H9 (cell line): ENCODE measurements at regions not wholly inside any gene's neighbourhood (a gene's known extent, or its start where the extent isn't known, plus 50 kb on each side); places are given as distances from the start of the nearest gene placed in this dataset.

Experiments
- DNase-seq: peaks from one replicate; pipeline ENCODE4 v3.0.0-alpha.2; 2017
- H2AFZ ChIP-seq: one replicate; pipeline ENCODE4 v1.6.1; 2013; ENCODE audit warnings: mild to moderate bottlenecking, low read length, control low read depth, moderate library complexity
- H2AK5ac ChIP-seq: 2 replicates; pipeline ENCODE4 v1.6.1; 2013; ENCODE audit warnings: low read length, control low read depth, mixed read lengths; ENCODE audit not compliant: insufficient read length
- H2BK120ac ChIP-seq: one replicate; pipeline ENCODE4 v1.6.1; 2013; ENCODE audit warnings: low read depth, mild to moderate bottlenecking, low read length, control low read depth, inconsistent platforms; ENCODE audit not compliant: poor library complexity, severe bottlenecking
- H2BK12ac ChIP-seq: 2 replicates; pipeline ENCODE4 v1.6.1; 2013; ENCODE audit warnings: low read length, control low read depth, mixed read lengths, low read depth; ENCODE audit not compliant: insufficient read length
- H2BK15ac ChIP-seq: 2 replicates; pipeline ENCODE4 v1.6.1; 2013; ENCODE audit warnings: low read depth, low read length, control low read depth
- H2BK20ac ChIP-seq: one replicate; pipeline ENCODE4 v1.6.1; 2013; ENCODE audit warnings: low read depth, mild to moderate bottlenecking, low read length, control low read depth, inconsistent platforms; ENCODE audit not compliant: poor library complexity, severe bottlenecking
- H2BK5ac ChIP-seq: 2 replicates; pipeline ENCODE4 v1.6.1; 2013; ENCODE audit warnings: low read length, control low read depth, mixed read lengths; ENCODE audit not compliant: insufficient read length
- H3K14ac ChIP-seq: 2 replicates; pipeline ENCODE4 v1.6.1; 2013; ENCODE audit warnings: low read length, control low read depth; ENCODE audit not compliant: insufficient read depth
- H3K18ac ChIP-seq: 2 replicates; pipeline ENCODE4 v1.6.1; 2013; ENCODE audit warnings: low read depth, mild to moderate bottlenecking, mixed read lengths, low read length, control low read depth; ENCODE audit not compliant: insufficient read length
- H3K23ac ChIP-seq: 2 replicates; pipeline ENCODE4 v1.6.1; 2013; ENCODE audit warnings: low read length, control low read depth, mixed read lengths, low read depth; ENCODE audit not compliant: insufficient read length
- H3K23me2 ChIP-seq: 2 replicates; pipeline ENCODE4 v1.6.1; 2013; ENCODE audit warnings: low read depth, mild to moderate bottlenecking, mixed read lengths, low read length, control low read depth; ENCODE audit not compliant: insufficient read length, poor library complexity, severe bottlenecking
- H3K27ac ChIP-seq: 2 replicates; pipeline ENCODE4 v1.5.1; 2013; ENCODE audit warnings: low read length, control low read depth, mixed read lengths, low read depth; ENCODE audit not compliant: insufficient read length
- H3K27me3 ChIP-seq: 2 replicates; pipeline ENCODE4 v1.6.1; 2013; ENCODE audit warnings: low read length, control low read depth, inconsistent platforms; ENCODE audit not compliant: insufficient read depth
- H3K4ac ChIP-seq: 2 replicates; pipeline ENCODE4 v1.6.1; 2013; ENCODE audit warnings: low read depth, mild to moderate bottlenecking, control low read depth, inconsistent platforms, low read length, moderate library complexity
- H3K4me1 ChIP-seq: 2 replicates; pipeline ENCODE4 v1.6.1; 2013; ENCODE audit warnings: low read length, control low read depth, inconsistent platforms; ENCODE audit not compliant: insufficient read depth
- H3K4me2 ChIP-seq: 2 replicates; pipeline ENCODE4 v1.6.1; 2013; ENCODE audit warnings: low read length, control low read depth, mixed read lengths; ENCODE audit not compliant: insufficient read length, insufficient read depth
- H3K56ac ChIP-seq: 2 replicates; pipeline ENCODE4 v1.6.1; 2013; ENCODE audit warnings: low read depth, mild to moderate bottlenecking, mixed read lengths, low read length, control low read depth; ENCODE audit not compliant: insufficient read length
- H3K79me1 ChIP-seq: 2 replicates; pipeline ENCODE4 v1.6.1; 2013; ENCODE audit warnings: low read depth, mild to moderate bottlenecking, moderate library complexity, low read length, control low read depth, inconsistent platforms; ENCODE audit not compliant: insufficient read depth, poor library complexity, severe bottlenecking
- H3K79me2 ChIP-seq: 2 replicates; pipeline ENCODE4 v1.6.1; 2013; ENCODE audit warnings: low read length, control low read depth, inconsistent platforms; ENCODE audit not compliant: insufficient read depth
- H3K9ac ChIP-seq: 2 replicates; pipeline ENCODE4 v1.6.1; 2013; ENCODE audit warnings: low read length, control low read depth, mixed read lengths; ENCODE audit not compliant: insufficient read length; ENCODE audit errors: extremely low read depth
- H3K9me3 ChIP-seq: one replicate; pipeline ENCODE4 v1.6.1; 2013; ENCODE audit warnings: low read depth, low read length, inconsistent platforms; ENCODE audit not compliant: control insufficient read depth
- H3T11ph ChIP-seq: one replicate; pipeline ENCODE4 v1.6.1; 2013; ENCODE audit warnings: mild to moderate bottlenecking, low read length, control low read depth, inconsistent platforms
- H4K20me1 ChIP-seq: one replicate; pipeline ENCODE4 v1.6.1; 2013; ENCODE audit not compliant: control insufficient read depth, insufficient read length, insufficient read depth
- H4K5ac ChIP-seq: 2 replicates; pipeline ENCODE4 v1.6.1; 2013; ENCODE audit warnings: low read depth, mild to moderate bottlenecking, mixed read lengths, low read length, control low read depth; ENCODE audit not compliant: insufficient read length
- H4K8ac ChIP-seq: replicated peaks from 2 replicates; pipeline ENCODE4 v1.6.1; 2013; ENCODE audit warnings: low read length, control low read depth, mixed read lengths, low read depth; ENCODE audit not compliant: insufficient read length
- H4K91ac ChIP-seq: 2 replicates; pipeline ENCODE4 v1.6.1; 2013; ENCODE audit warnings: low read depth, mild to moderate bottlenecking, moderate library complexity, mixed read lengths, low read length, control low read depth; ENCODE audit not compliant: insufficient read length
- H3K27ac Mint-ChIP-seq, 3 experiments: 2 replicates in 2 of 3; 3 replicates in 1 of 3; pipeline ENCODE4 v1.8.0; 2020 to 2021; ENCODE audit warnings: mixed read lengths in 3 of 3, mild to moderate bottlenecking in 1 of 3, moderate library complexity in 1 of 3
- H3K27me3 Mint-ChIP-seq: 2 replicates; pipeline ENCODE4 v1.8.0; 2021; ENCODE audit warnings: low read depth, mild to moderate bottlenecking, moderate library complexity, mixed read lengths
- H3K36me3 Mint-ChIP-seq, 3 experiments: 2 replicates in 2 of 3; 3 replicates in 1 of 3; pipeline ENCODE4 v1.8.0; 2020 to 2021; ENCODE audit warnings: low read depth in 3 of 3, mixed read lengths in 3 of 3; ENCODE audit not compliant: insufficient read depth in 1 of 3
- H3K4me1 Mint-ChIP-seq, 2 experiments: 2 replicates each; pipeline ENCODE4 v1.8.0; 2020; ENCODE audit warnings: mixed read lengths in 2 of 2
- H3K4me3 Mint-ChIP-seq, 2 experiments: 2 replicates in 1 of 2; 3 replicates in 1 of 2; pipeline ENCODE4 v1.8.0; 2020 to 2021; ENCODE audit warnings: mild to moderate bottlenecking in 2 of 2, mixed read lengths in 2 of 2, moderate library complexity in 1 of 2
- H3K9me3 Mint-ChIP-seq, 2 experiments: 2 replicates in 1 of 2; 3 replicates in 1 of 2; pipeline ENCODE4 v1.8.0; 2020; ENCODE audit warnings: mild to moderate bottlenecking in 2 of 2, mixed read lengths in 2 of 2, moderate library complexity in 1 of 2
- WGBS: extraction: QIAGEN DNeasy Blood & Tissue Kit; methylation state at CpG from one replicate; pipeline ENCODE4 v1.1.7; 2013; ENCODE audit warnings: missing lambda C conversion rate, low lambda C conversion rate, mixed read lengths; ENCODE audit not compliant: insufficient read length; ENCODE audit errors: extremely low coverage; 5-methylcytosine and 5-hydroxymethylcytosine counted together
- TF ChIP-seq, protein P1 (sequence below): fragments of 200-600 bp; sonication (generic); conservative IDR thresholded peaks from 3 replicates; pipeline ENCODE4 v1.8.0; 2021; ENCODE audit warnings: antibody characterized with exemption, mild to moderate bottlenecking

DNA sequence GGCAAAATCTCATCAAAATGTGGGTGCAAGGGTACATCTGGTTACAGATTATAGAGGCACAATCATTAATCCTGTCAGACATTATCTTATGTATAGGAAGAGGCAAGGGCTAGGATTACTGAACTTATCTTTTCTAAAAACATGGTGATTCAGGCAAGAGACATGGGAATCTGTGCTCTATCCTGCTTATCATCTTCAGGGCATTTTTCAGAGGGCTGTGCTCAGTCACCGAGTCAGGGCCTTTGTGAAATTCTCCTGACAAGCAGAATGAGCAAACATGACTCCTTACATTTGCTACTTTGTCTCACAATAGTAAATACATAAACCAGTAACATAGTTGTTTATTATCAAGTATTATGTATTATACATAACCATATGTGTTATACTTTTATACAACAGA, 84.2 kb upstream of the KCTD8 start:
- Histone ChIP-seq H4K5ac (no peak overlapping the region), H3K14ac (no peak overlapping the region), H2BK120ac (no peak overlapping the region), H2BK20ac (no peak overlapping the region), H3K79me2 (no peaks in the 10 kb centered on the region), H3K9ac (no peak overlapping the region), H3K4me2 (no peak overlapping the region), H3K79me1 (no peaks in the 10 kb centered on the region), H3K56ac (no peak overlapping the region), H3K27me3 (no peaks in the 10 kb centered on the region), H2AK5ac (no peak overlapping the region), H3K4me1 (no peaks in the 10 kb centered on the region), H2BK15ac (no peak overlapping the region), H3K23me2 (no peaks in the 10 kb centered on the region), H3K4ac (no peak overlapping the region), H2BK5ac (no peak overlapping the region), H3K18ac (no peak overlapping the region), H2BK12ac (no peak overlapping the region), H2AFZ (no peak overlapping the region), H3K23ac (no peak overlapping the region), H3T11ph (no peak overlapping the region), H4K8ac (no peak overlapping the region), H3K9me3 (no peaks in the 10 kb centered on the region), H4K91ac (no peak overlapping the region), H3K27ac (no peak overlapping the region), H4K20me1 (no peaks in the 10 kb centered on the region)
- H3K36me3 Mint-ChIP-seq = no peaks in the 10 kb centered on the region
- no peak for DNase-seq
- TF ChIP-seq, protein P1, sequence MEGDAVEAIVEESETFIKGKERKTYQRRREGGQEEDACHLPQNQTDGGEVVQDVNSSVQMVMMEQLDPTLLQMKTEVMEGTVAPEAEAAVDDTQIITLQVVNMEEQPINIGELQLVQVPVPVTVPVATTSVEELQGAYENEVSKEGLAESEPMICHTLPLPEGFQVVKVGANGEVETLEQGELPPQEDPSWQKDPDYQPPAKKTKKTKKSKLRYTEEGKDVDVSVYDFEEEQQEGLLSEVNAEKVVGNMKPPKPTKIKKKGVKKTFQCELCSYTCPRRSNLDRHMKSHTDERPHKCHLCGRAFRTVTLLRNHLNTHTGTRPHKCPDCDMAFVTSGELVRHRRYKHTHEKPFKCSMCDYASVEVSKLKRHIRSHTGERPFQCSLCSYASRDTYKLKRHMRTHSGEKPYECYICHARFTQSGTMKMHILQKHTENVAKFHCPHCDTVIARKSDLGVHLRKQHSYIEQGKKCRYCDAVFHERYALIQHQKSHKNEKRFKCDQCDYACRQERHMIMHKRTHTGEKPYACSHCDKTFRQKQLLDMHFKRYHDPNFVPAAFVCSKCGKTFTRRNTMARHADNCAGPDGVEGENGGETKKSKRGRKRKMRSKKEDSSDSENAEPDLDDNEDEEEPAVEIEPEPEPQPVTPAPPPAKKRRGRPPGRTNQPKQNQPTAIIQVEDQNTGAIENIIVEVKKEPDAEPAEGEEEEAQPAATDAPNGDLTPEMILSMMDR = no peak
- no peak overlapping the region for H3K4me3 Mint-ChIP-seq
- no peaks in the 10 kb centered on the region for H3K4me1 Mint-ChIP-seq
- WGBS = no CpG with 5 or more reads among the region's 1 CpG
- H3K27ac Mint-ChIP-seq = no peak overlapping the region
- H3K9me3 Mint-ChIP-seq = no peaks in the 10 kb centered on the region
- no peaks in the 10 kb centered on the region for H3K27me3 Mint-ChIP-seq
